ENCODE measurements at regions not wholly inside any gene's neighbourhood (a gene's known extent, or its start where the extent isn't known, plus 50 kb on each side); places are given as distances from the start of the nearest gene placed in this dataset.

GRCh38 chr2:185610301-185610700 is 128.3 kb upstream of the FSIP2 start:
- H3K36me3 ChIP-seq (ENCODE audit: control insufficient read depth, insufficient read depth, low read length), result no peaks in the 10 kb centered on the region
- peaks cover 3% of the 10 kb centered on the region for H3K9me3 ChIP-seq (ENCODE audit: control insufficient read depth, low read length)
- 100% methylated on average over 1 of the region's 1 CpG for WGBS, 2 experiments (ENCODE audit: insufficient coverage in 2 of 2)
- peaks cover 11% of the 10 kb centered on the region for H3K4me1 ChIP-seq (ENCODE audit: control insufficient read depth, insufficient read depth, low read length, poor library complexity, severe bottlenecking)
- no peak overlapping the region for H3K4me3 ChIP-seq (ENCODE audit: extremely low read depth, insufficient read depth, low read length, poor library complexity, severe bottlenecking)
- no peak overlapping the region for H3K27ac ChIP-seq (ENCODE audit: low read depth, low read length, severe bottlenecking)

GRCh38 chr2:185618625-185619024 is 120.0 kb upstream of the FSIP2 start:
- Histone ChIP-seq H3K4me1 (ENCODE audit: control insufficient read depth, insufficient read depth, low read length, poor library complexity, severe bottlenecking) (no peaks in the 10 kb centered on the region), H3K4me3 (ENCODE audit: extremely low read depth, insufficient read depth, low read length, poor library complexity, severe bottlenecking) (no peak overlapping the region), H3K36me3 (ENCODE audit: control insufficient read depth, insufficient read depth, low read length) (no peaks in the 10 kb centered on the region), H3K27ac (ENCODE audit: low read depth, low read length, severe bottlenecking) (no peak overlapping the region), H3K9me3 (ENCODE audit: control insufficient read depth, low read length) (peaks cover 3% of the 10 kb centered on the region)
- 71 to 100% methylated on average over 1 of the region's 1 CpG for WGBS, 2 experiments (ENCODE audit: insufficient coverage in 2 of 2)

- Histone ChIP-seq H3K9me3 (ENCODE audit: control insufficient read depth, low read length) (no peaks in the 10 kb centered on the region), H3K4me1 (ENCODE audit: control insufficient read depth, insufficient read depth, low read length, poor library complexity, severe bottlenecking) (no peaks in the 10 kb centered on the region), H3K36me3 (ENCODE audit: control insufficient read depth, insufficient read depth, low read length) (no peaks in the 10 kb centered on the region), H3K4me3 (ENCODE audit: extremely low read depth, insufficient read depth, low read length, poor library complexity, severe bottlenecking) (no peak overlapping the region), H3K27ac (ENCODE audit: low read depth, low read length, severe bottlenecking) (no peak overlapping the region)
- 100% methylated on average over 1 of the region's 1 CpG for WGBS, 2 experiments (ENCODE audit: insufficient coverage in 2 of 2)
These were observed 113.0 kb upstream of the FSIP2 start for GRCh38 chr2:185625604-185626003.

GRCh38 chr2:185628985-185629384 is 109.6 kb upstream of the FSIP2 start:
- no peaks in the 10 kb centered on the region for H3K4me1 ChIP-seq (ENCODE audit: control insufficient read depth, insufficient read depth, low read length, poor library complexity, severe bottlenecking)
- H3K4me3 ChIP-seq (ENCODE audit: extremely low read depth, insufficient read depth, low read length, poor library complexity, severe bottlenecking), result no peak overlapping the region
- 10 to 37% methylated on average over 2 to 3 of the region's 5 CpGs for WGBS, 2 experiments (ENCODE audit: insufficient coverage in 2 of 2)
- H3K36me3 ChIP-seq (ENCODE audit: control insufficient read depth, insufficient read depth, low read length), result no peaks in the 10 kb centered on the region
- no peaks in the 10 kb centered on the region for H3K9me3 ChIP-seq (ENCODE audit: control insufficient read depth, low read length)
- H3K27ac ChIP-seq (ENCODE audit: low read depth, low read length, severe bottlenecking), result no peak overlapping the region

- Histone ChIP-seq H3K9me3 (ENCODE audit: control insufficient read depth, low read length) (no peaks in the 10 kb centered on the region), H3K4me3 (ENCODE audit: extremely low read depth, insufficient read depth, low read length, poor library complexity, severe bottlenecking) (no peak overlapping the region), H3K27ac (ENCODE audit: low read depth, low read length, severe bottlenecking) (no peak overlapping the region), H3K4me1 (ENCODE audit: control insufficient read depth, insufficient read depth, low read length, poor library complexity, severe bottlenecking) (no peaks in the 10 kb centered on the region), H3K36me3 (ENCODE audit: control insufficient read depth, insufficient read depth, low read length) (no peaks in the 10 kb centered on the region)
- no CpG with 5 or more reads among the region's 2 CpGs for WGBS, 2 experiments (ENCODE audit: insufficient coverage in 2 of 2)
These were observed 105.0 kb upstream of the FSIP2 start for GRCh38 chr2:185633621-185634020.

- WGBS, 2 experiments (ENCODE audit: insufficient coverage in 2 of 2), result no CpG with 5 or more reads among the region's 3 CpGs
- no peak overlapping the region for H3K4me3 ChIP-seq (ENCODE audit: extremely low read depth, insufficient read depth, low read length, poor library complexity, severe bottlenecking)
These were observed 99.8 kb upstream of the FSIP2 start for GRCh38 chr2:185638771-185639170.

GRCh38 chr2:185640588-185640987 is 98.0 kb upstream of the FSIP2 start:
- no peak overlapping the region for H3K4me3 ChIP-seq (ENCODE audit: extremely low read depth, insufficient read depth, low read length, poor library complexity, severe bottlenecking)
- H3K4me1 ChIP-seq (ENCODE audit: control insufficient read depth, insufficient read depth, low read length, poor library complexity, severe bottlenecking), result no peaks in the 10 kb centered on the region
- no peaks in the 10 kb centered on the region for H3K9me3 ChIP-seq (ENCODE audit: control insufficient read depth, low read length)
- WGBS, 2 experiments (ENCODE audit: insufficient coverage in 2 of 2), result 94 to 100% methylated on average over 1 of the region's 1 CpG
- H3K27ac ChIP-seq (ENCODE audit: low read depth, low read length, severe bottlenecking), result no peak overlapping the region
- no peaks in the 10 kb centered on the region for H3K36me3 ChIP-seq (ENCODE audit: control insufficient read depth, insufficient read depth, low read length)

More at GRCh38 chr2:185638771-185639170, 99.8 kb upstream of the FSIP2 start:
- Histone ChIP-seq H3K36me3 (ENCODE audit: control insufficient read depth, insufficient read depth, low read length) (no peaks in the 10 kb centered on the region), H3K27ac (ENCODE audit: low read depth, low read length, severe bottlenecking) (no peak overlapping the region), H3K9me3 (ENCODE audit: control insufficient read depth, low read length) (no peaks in the 10 kb centered on the region), H3K4me1 (ENCODE audit: control insufficient read depth, insufficient read depth, low read length, poor library complexity, severe bottlenecking) (no peaks in the 10 kb centered on the region)

- Histone ChIP-seq H3K36me3 (ENCODE audit: control insufficient read depth, insufficient read depth, low read length) (no peaks in the 10 kb centered on the region), H3K4me3 (ENCODE audit: extremely low read depth, insufficient read depth, low read length, poor library complexity, severe bottlenecking) (no peak overlapping the region), H3K4me1 (ENCODE audit: control insufficient read depth, insufficient read depth, low read length, poor library complexity, severe bottlenecking) (no peaks in the 10 kb centered on the region), H3K9me3 (ENCODE audit: control insufficient read depth, low read length) (no peaks in the 10 kb centered on the region), H3K27ac (ENCODE audit: low read depth, low read length, severe bottlenecking) (no peak overlapping the region)
- WGBS, 2 experiments (ENCODE audit: insufficient coverage in 2 of 2), result 100% methylated on average over 1 of the region's 1 CpG; no CpG with 5 or more reads in 1 of the 2 experiments
These were observed 95.2 kb upstream of the FSIP2 start for GRCh38 chr2:185643434-185643833.

- H3K4me1 ChIP-seq (ENCODE audit: control insufficient read depth, insufficient read depth, low read length, poor library complexity, severe bottlenecking), result no peaks in the 10 kb centered on the region
- H3K27ac ChIP-seq (ENCODE audit: low read depth, low read length, severe bottlenecking), result no peak overlapping the region
- H3K4me3 ChIP-seq (ENCODE audit: extremely low read depth, insufficient read depth, low read length, poor library complexity, severe bottlenecking), result no peak overlapping the region
- H3K36me3 ChIP-seq (ENCODE audit: control insufficient read depth, insufficient read depth, low read length), result no peaks in the 10 kb centered on the region
- 83 to 100% methylated on average over 1 to 2 of the region's 3 CpGs for WGBS, 2 experiments (ENCODE audit: insufficient coverage in 2 of 2)
- H3K9me3 ChIP-seq (ENCODE audit: control insufficient read depth, low read length), result no peaks in the 10 kb centered on the region
These were observed 93.8 kb upstream of the FSIP2 start for GRCh38 chr2:185644828-185645227.

GRCh38 chr2:185645529-185645928 is 93.1 kb upstream of the FSIP2 start:
- Histone ChIP-seq H3K36me3 (ENCODE audit: control insufficient read depth, insufficient read depth, low read length) (no peaks in the 10 kb centered on the region), H3K4me3 (ENCODE audit: extremely low read depth, insufficient read depth, low read length, poor library complexity, severe bottlenecking) (no peak overlapping the region), H3K9me3 (ENCODE audit: control insufficient read depth, low read length) (no peaks in the 10 kb centered on the region), H3K27ac (ENCODE audit: low read depth, low read length, severe bottlenecking) (no peak overlapping the region), H3K4me1 (ENCODE audit: control insufficient read depth, insufficient read depth, low read length, poor library complexity, severe bottlenecking) (no peaks in the 10 kb centered on the region)
- no CpG with 5 or more reads among the region's 1 CpG for WGBS, 2 experiments (ENCODE audit: insufficient coverage in 2 of 2)

GRCh38 chr2:185658750-185659149 is 79.9 kb upstream of the FSIP2 start:
- Histone ChIP-seq H3K4me3 (ENCODE audit: extremely low read depth, insufficient read depth, low read length, poor library complexity, severe bottlenecking) (no peak overlapping the region), H3K9me3 (ENCODE audit: control insufficient read depth, low read length) (no peaks in the 10 kb centered on the region), H3K27ac (ENCODE audit: low read depth, low read length, severe bottlenecking) (no peak overlapping the region), H3K36me3 (ENCODE audit: control insufficient read depth, insufficient read depth, low read length) (no peaks in the 10 kb centered on the region), H3K4me1 (ENCODE audit: control insufficient read depth, insufficient read depth, low read length, poor library complexity, severe bottlenecking) (no peaks in the 10 kb centered on the region)
- no CpG with 5 or more reads among the region's 2 CpGs for WGBS, 2 experiments (ENCODE audit: insufficient coverage in 2 of 2)

All from mesodermal cell (in vitro differentiated cells).